K562 (cell line): ENCODE measurements at regions not wholly inside any gene's neighbourhood (a gene's known extent, or its start where the extent isn't known, plus 50 kb on each side); places are given as distances from the start of the nearest gene placed in this dataset.
A peak's percentile ranks its signal among the peaks of the same experiment; 100 is the strongest.

Source experiments
- ATF3 ChIP-seq, 2 experiments: fragments of 450-650 bp in 1 of 2; sonication (generic) in 1 of 2; formaldehyde crosslinking in 1 of 2; IDR thresholded peaks in 1 of 2; conservative IDR thresholded peaks in 1 of 2; 2 replicates each; pipeline versions ENCODE4 v1.6.1 to v1.8.1; 2016 to 2023; ENCODE audit warnings: mild to moderate bottlenecking in 2 of 2, moderate library complexity in 2 of 2, inconsistent platforms in 1 of 2, missing genetic modification reagents in 1 of 2
- BCOR ChIP-seq: fragments of 450-650 bp; IDR thresholded peaks from 2 replicates; pipeline ENCODE4 v1.6.1; 2016
- CBFA2T3 ChIP-seq: fragments of 450-650 bp; IDR thresholded peaks from 2 replicates; pipeline ENCODE4 v1.6.1; 2017
- CREM ChIP-seq: IDR thresholded peaks from 2 replicates; pipeline ENCODE4 v1.6.1; 2014; ENCODE audit warnings: antibody characterized with exemption, low read depth
- ETV5 ChIP-seq: sonication (generic); formaldehyde crosslinking; IDR thresholded peaks from 2 replicates; pipeline ENCODE4 v1.4.0; 2020; ENCODE audit warnings: low read depth, mild to moderate bottlenecking, missing genetic modification reagents
- FOXA3 ChIP-seq, 2 experiments: fragments of 450-650 bp in 1 of 2; sonication (generic) in 1 of 2; formaldehyde crosslinking; IDR thresholded peaks in 1 of 2; conservative IDR thresholded peaks in 1 of 2; 2 replicates each; pipeline versions ENCODE4 v1.4.0 to v1.8.0; 2020 to 2022; ENCODE audit warnings: mild to moderate bottlenecking in 2 of 2, missing genetic modification reagents in 1 of 2
- KDM1A ChIP-seq, 2 experiments: fragments of 450-650 bp; IDR thresholded peaks; 2 replicates each; pipeline ENCODE4 v1.6.1; 2016; ENCODE audit warnings: mild to moderate bottlenecking in 2 of 2
- RAD21 ChIP-seq, 2 experiments: fragments of 250-450 bp in 1 of 2; fragments of 450-650 bp in 1 of 2; sonication (Bioruptor Pico) in 1 of 2; formaldehyde crosslinking in 1 of 2; IDR thresholded peaks in 1 of 2; conservative IDR thresholded peaks in 1 of 2; 2 replicates each; pipeline versions ENCODE4 v1.4.0 to v1.8.0; 2020 to 2022; ENCODE audit warnings: mild to moderate bottlenecking in 2 of 2, moderate library complexity in 1 of 2
- SAP30 ChIP-seq: fragments of 200-600 bp; sonication (generic); IDR thresholded peaks from 2 replicates; pipeline ENCODE4 v1.6.1; 2012; ENCODE audit warnings: borderline replicate concordance, low read depth, mild to moderate bottlenecking, moderate library complexity, low read length, control low read depth, inconsistent platforms; ENCODE audit not compliant: insufficient read depth, poor library complexity, severe bottlenecking
- SMARCA4 ChIP-seq: fragments of 450-650 bp; IDR thresholded peaks from 2 replicates; pipeline ENCODE4 v1.6.1; 2016
- SMARCA5 ChIP-seq: fragments of 450-650 bp; IDR thresholded peaks from 2 replicates; pipeline ENCODE4 v1.6.1; 2016
- SOX6 ChIP-seq: fragments of 450-650 bp; IDR thresholded peaks from 2 replicates; pipeline ENCODE4 v1.6.1; 2014; ENCODE audit warnings: mild to moderate bottlenecking
- ZFP1 ChIP-seq: fragments of 450-650 bp; formaldehyde crosslinking; IDR thresholded peaks from 2 replicates; pipeline ENCODE4 v1.4.0; 2020; ENCODE audit warnings: mild to moderate bottlenecking, mixed read lengths
- ZHX1 ChIP-seq: fragments of 150-350 bp; conservative IDR thresholded peaks from 2 replicates; pipeline ENCODE4 v1.6.1; 2014; ENCODE audit warnings: low read length
- ZNF766 ChIP-seq: fragments of 200-800 bp; sonication (Bioruptor generic); conservative IDR thresholded peaks from 2 replicates; pipeline ENCODE4 v1.6.1; 2016; ENCODE audit warnings: missing genetic modification characterization, missing compliant biosample characterization
- ZSCAN29 ChIP-seq: fragments of 450-650 bp; IDR thresholded peaks from 2 replicates; pipeline ENCODE4 v1.6.1; 2017
- TF ChIP-seq, protein P1 (sequence below): sonication (generic); formaldehyde crosslinking; IDR thresholded peaks from 2 replicates; pipeline ENCODE4 v1.8.0; 2023; ENCODE audit warnings: mild to moderate bottlenecking, missing genetic modification reagents

- TF ChIP-seq ZFP1 (CRISPR knock-in tag): no peak
- 0 out of 2 replicates have a peak, but pooled peaks have one; percentile 24 for TF ChIP-seq ZNF766 (CRISPR knock-in tag)
- TF ChIP-seq KDM1A (IDR thresholded peaks at IDR 0.05): peak; percentile 61 to 74
- peak; percentile 61; the same call in 1 of the 2 replicates for TF ChIP-seq ATF3 (IDR thresholded peaks at IDR 0.05)
- 0 out of 2 replicates have a peak, but pooled peaks have one; percentile 40 for TF ChIP-seq ATF3 (CRISPR knock-in tag; conservative IDR thresholded peaks at IDR 0.05)
- no peak for TF ChIP-seq ETV5
- peak; percentile 57; the same call in 1 of the 2 replicates for TF ChIP-seq SOX6
- TF ChIP-seq SMARCA4: peak; percentile 70
- peak; percentile 56 for TF ChIP-seq CBFA2T3
- TF ChIP-seq, protein P1, sequence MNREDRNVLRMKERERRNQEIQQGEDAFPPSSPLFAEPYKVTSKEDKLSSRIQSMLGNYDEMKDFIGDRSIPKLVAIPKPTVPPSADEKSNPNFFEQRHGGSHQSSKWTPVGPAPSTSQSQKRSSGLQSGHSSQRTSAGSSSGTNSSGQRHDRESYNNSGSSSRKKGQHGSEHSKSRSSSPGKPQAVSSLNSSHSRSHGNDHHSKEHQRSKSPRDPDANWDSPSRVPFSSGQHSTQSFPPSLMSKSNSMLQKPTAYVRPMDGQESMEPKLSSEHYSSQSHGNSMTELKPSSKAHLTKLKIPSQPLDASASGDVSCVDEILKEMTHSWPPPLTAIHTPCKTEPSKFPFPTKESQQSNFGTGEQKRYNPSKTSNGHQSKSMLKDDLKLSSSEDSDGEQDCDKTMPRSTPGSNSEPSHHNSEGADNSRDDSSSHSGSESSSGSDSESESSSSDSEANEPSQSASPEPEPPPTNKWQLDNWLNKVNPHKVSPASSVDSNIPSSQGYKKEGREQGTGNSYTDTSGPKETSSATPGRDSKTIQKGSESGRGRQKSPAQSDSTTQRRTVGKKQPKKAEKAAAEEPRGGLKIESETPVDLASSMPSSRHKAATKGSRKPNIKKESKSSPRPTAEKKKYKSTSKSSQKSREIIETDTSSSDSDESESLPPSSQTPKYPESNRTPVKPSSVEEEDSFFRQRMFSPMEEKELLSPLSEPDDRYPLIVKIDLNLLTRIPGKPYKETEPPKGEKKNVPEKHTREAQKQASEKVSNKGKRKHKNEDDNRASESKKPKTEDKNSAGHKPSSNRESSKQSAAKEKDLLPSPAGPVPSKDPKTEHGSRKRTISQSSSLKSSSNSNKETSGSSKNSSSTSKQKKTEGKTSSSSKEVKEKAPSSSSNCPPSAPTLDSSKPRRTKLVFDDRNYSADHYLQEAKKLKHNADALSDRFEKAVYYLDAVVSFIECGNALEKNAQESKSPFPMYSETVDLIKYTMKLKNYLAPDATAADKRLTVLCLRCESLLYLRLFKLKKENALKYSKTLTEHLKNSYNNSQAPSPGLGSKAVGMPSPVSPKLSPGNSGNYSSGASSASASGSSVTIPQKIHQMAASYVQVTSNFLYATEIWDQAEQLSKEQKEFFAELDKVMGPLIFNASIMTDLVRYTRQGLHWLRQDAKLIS (CRISPR knock-in tag): no peak
- no peak for TF ChIP-seq SAP30
- TF ChIP-seq RAD21 (CRISPR knock-in tag; conservative IDR thresholded peaks at IDR 0.05 in 1 of 2, IDR thresholded peaks at IDR 0.05 in 1 of 2): no peak
- peak; percentile 90 for TF ChIP-seq BCOR
- TF ChIP-seq CREM: peak; percentile 77
- peak; percentile 81; the same call in 1 of the 2 replicates for TF ChIP-seq SMARCA5
- TF ChIP-seq FOXA3 (CRISPR knock-in tag; conservative IDR thresholded peaks at IDR 0.05 in 1 of 2, IDR thresholded peaks at IDR 0.05 in 1 of 2): peak in 1 of 2 experiments; percentile 86; a peak in 3 of 4 replicates
- TF ChIP-seq ZSCAN29: no peak
- no peak for TF ChIP-seq ZHX1
Measured at GRCh38 chr5:116358911-116359418, 215.7 kb downstream of the SEMA6A start (continued).
